Mucosa of descending colon (tissue), 3 donors: ENCODE measurements at regions not wholly inside any gene's neighbourhood (a gene's known extent, or its start where the extent isn't known, plus 50 kb on each side); places are given as distances from the start of the nearest gene placed in this dataset.

Source experiments
- ATAC-seq: fragments of 200-7000 bp; cut with Tn5 transposase; one replicate; pipeline ENCODE4 v1.9.1; 2020; ENCODE audit warnings: mild to moderate bottlenecking, moderate library complexity
- DNase-seq, 3 donors: peaks; one replicate each; pipeline ENCODE4 v3.0.0-alpha.2; 2020
- H3K36me3 ChIP-seq: fragments of 200-600 bp; one replicate; pipeline ENCODE4 v1.8.0; 2021; ENCODE audit warnings: low read depth, mild to moderate bottlenecking
- H3K4me1 ChIP-seq: fragments of 200-600 bp; one replicate; pipeline ENCODE4 v1.8.0; 2021; ENCODE audit warnings: low read depth, mild to moderate bottlenecking
- H3K4me3 ChIP-seq: fragments of 200-600 bp; one replicate; pipeline ENCODE4 v1.8.0; 2021; ENCODE audit warnings: mild to moderate bottlenecking
- H3K9me3 ChIP-seq: fragments of 200-600 bp; one replicate; pipeline ENCODE4 v1.8.0; 2021; ENCODE audit warnings: mild to moderate bottlenecking
- intact Hi-C, 2 donors: fragments of 100-400 bp; cut with DNase I in 1 of 2; cut with micrococcal nuclease in 1 of 2; formaldehyde crosslinking; loops; one replicate each; pipeline versions ENCODE4 v1.11.0 to v1.11.1; 2022; cut with DNase I, micrococcal nuclease
- TF ChIP-seq, protein P1 (sequence below): fragments of 200-600 bp; IDR thresholded peaks from one replicate; pipeline ENCODE4 v1.8.0; 2022; ENCODE audit warnings: antibody characterized with exemption, mild to moderate bottlenecking
- donor health status: DM: no; HTN: no; CAD: no; lungs with moderate emphysema.
- donor health status: DM: no; HTN: no; CAD: no.
- donor health status: DM: no; HTN: yes; CAD: no.

DNA sequence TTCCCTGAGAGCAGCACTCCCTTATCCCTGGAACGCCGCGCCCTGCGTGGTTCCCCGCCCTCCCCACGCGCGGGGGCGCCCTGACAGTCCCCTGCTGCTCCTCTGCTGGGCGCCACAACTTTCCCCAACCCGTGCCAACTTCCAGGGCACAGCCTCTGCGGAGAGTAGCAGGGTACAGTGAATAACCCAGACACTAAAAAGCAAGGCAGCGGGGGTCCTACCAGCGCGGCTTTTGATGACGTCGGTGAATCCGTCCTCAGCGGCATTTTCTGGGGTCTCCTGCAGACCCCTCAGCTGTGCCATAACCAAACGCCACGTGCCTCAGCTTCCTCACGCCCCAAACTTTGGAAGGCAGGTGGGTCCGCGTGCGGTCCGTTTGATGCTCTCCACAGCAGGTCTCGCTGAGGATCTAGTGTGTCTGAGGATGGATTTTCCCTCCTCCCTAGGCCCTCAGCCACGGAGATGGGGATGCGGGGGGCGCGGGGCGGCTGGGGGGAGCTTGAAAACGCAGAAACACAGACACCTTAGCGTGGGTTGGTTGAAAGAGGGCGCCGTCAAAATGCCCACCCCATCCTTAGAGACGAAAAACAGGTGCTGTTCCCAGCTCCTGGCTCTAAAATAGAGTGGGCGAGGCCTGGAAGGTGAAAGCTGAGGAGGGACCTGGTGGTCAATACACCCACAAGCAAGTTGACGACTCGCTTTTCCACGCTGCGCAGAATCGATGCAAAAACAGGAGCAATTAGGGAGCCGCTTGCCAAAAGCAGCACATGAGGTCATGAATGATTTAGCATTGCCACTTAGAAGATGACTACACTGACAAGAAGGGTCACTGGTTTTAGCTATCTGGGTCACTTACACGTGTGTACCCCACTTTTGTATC, 405.6 kb downstream of the FAM47A start:
- no peaks in the 10 kb centered on the region for H3K36me3 ChIP-seq
- H3K9me3 ChIP-seq = no peaks in the 10 kb centered on the region
- DNase-seq (no peak), ATAC-seq (no peak)
- intact Hi-C loops = no loop called here
- no peaks in the 10 kb centered on the region for H3K4me1 ChIP-seq
- no peak overlapping the region for H3K4me3 ChIP-seq
- TF ChIP-seq, protein P1, sequence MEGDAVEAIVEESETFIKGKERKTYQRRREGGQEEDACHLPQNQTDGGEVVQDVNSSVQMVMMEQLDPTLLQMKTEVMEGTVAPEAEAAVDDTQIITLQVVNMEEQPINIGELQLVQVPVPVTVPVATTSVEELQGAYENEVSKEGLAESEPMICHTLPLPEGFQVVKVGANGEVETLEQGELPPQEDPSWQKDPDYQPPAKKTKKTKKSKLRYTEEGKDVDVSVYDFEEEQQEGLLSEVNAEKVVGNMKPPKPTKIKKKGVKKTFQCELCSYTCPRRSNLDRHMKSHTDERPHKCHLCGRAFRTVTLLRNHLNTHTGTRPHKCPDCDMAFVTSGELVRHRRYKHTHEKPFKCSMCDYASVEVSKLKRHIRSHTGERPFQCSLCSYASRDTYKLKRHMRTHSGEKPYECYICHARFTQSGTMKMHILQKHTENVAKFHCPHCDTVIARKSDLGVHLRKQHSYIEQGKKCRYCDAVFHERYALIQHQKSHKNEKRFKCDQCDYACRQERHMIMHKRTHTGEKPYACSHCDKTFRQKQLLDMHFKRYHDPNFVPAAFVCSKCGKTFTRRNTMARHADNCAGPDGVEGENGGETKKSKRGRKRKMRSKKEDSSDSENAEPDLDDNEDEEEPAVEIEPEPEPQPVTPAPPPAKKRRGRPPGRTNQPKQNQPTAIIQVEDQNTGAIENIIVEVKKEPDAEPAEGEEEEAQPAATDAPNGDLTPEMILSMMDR = no peak

- no peaks in the 10 kb centered on the region for H3K9me3 ChIP-seq
- no peaks in the 10 kb centered on the region for H3K4me1 ChIP-seq
- ATAC-seq (no peak), DNase-seq (peak in 1 of 3 donors; percentile 7)
- intact Hi-C loops = no loop called here
- TF ChIP-seq, protein P1 = no peak
- no peaks in the 10 kb centered on the region for H3K36me3 ChIP-seq
- H3K4me3 ChIP-seq = no peak overlapping the region
Measured at GRCh38 chrX:33725535-33726210, 406.4 kb downstream of the FAM47A start.

- Histone ChIP-seq H3K36me3 (no peaks in the 10 kb centered on the region), H3K4me1 (no peaks in the 10 kb centered on the region), H3K4me3 (no peak overlapping the region), H3K9me3 (no peaks in the 10 kb centered on the region)
- DNase-seq = no peak
- no peak for ATAC-seq
- intact Hi-C loops = no loop called here
- TF ChIP-seq, protein P1 = no peak
Measured at GRCh38 chrX:33721927-33722326, 410.2 kb downstream of the FAM47A start.

- Histone ChIP-seq H3K9me3 (no peaks in the 10 kb centered on the region), H3K4me1 (no peaks in the 10 kb centered on the region), H3K4me3 (no peak overlapping the region), H3K36me3 (no peaks in the 10 kb centered on the region)
- ATAC-seq (no peak), DNase-seq (no peak)
- intact Hi-C loops = no loop called here
- TF ChIP-seq, protein P1 = no peak
Measured at GRCh38 chrX:33686105-33686504, 446.0 kb downstream of the FAM47A start.
